Limb (tissue), 2 donors: ENCODE measurements at regions not wholly inside any gene's neighbourhood (a gene's known extent, or its start where the extent isn't known, plus 50 kb on each side); places are given as distances from the start of the nearest gene placed in this dataset.
"Not testable (repeated sequence)": the region's sequence is repeated elsewhere in the genome, so short reads cannot be mapped to it uniquely, and the experiment has no call there.

ENCODE experiments used
- DNase-seq, 2 donors: peaks; one replicate each; pipeline ENCODE4 v3.0.0-alpha.2; 2016; ENCODE audit errors: extremely low spot score in 2 of 2

DNA sequence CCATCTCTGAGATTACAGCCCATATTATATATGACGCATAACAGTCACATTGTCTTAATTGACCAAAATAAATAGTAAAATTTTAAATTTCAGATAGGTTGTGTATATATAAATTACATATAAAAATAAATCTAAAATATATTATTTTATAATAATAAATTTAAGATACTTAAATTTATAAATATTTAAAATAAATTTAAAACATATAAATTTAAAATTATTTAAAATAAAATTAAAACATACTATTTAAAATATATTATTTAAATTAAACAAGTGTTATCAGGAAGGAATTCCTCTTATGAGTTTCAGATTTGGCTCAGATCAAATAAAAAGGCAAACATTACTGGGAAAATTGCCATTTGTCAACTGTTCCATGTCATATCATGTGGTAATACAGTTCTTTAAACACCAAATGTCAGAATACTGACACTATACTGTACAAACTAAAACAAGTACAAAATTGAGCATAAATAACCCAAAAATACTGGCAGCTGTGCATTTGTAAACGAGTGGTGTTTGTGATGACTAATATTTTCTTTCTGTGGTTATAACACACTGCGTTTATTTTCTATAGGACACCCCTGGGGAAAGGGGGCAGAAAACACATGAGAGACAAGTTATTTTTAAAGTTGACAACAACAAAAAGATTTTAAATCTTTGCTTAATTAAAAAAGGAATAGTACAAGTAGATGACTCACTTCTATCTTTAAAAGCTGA, 71.3 kb upstream of the DGKB start:
- no peak for DNase-seq

DNA sequence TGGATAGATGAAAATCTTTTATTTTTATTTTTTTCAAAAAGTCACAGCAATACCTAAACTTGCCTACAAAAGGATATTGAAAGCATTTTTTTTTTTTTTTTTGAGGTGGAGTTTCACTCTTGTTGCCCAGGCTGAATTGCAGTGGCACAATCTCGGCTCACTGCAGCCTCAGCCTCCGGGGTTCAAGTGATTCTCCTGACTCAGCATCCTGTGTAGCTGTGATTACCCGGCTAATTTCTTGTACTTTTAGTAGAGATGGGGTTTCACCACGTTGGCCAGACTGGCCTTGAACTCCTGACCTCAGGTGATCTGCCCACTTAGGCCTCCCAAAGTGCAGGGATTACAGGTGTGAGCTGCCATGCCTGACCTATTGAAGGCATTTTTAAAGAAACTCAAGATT, 69.1 kb upstream of the DGKB start:
- not testable (repeated sequence) for DNase-seq

DNA sequence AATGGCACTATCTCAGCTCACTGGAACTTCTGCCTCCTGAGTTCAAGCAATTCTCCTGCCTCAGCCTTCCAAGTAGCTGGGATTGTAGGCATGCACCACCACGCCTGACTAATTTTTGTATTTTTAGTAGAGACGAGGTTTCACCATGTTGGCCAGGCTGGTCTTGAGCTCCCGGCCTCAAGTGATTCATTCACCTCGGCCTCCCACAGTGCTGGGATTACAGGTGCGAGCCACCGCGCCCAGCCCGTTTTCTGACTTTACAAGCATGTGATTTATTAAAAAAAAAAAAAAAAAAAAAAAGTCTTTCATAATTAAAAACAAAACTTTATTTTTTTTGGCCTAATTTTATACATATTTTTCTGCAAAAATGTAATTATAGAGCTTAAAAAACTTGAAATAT, 64.8 kb upstream of the DGKB start:
- not testable (repeated sequence) for DNase-seq

DNA sequence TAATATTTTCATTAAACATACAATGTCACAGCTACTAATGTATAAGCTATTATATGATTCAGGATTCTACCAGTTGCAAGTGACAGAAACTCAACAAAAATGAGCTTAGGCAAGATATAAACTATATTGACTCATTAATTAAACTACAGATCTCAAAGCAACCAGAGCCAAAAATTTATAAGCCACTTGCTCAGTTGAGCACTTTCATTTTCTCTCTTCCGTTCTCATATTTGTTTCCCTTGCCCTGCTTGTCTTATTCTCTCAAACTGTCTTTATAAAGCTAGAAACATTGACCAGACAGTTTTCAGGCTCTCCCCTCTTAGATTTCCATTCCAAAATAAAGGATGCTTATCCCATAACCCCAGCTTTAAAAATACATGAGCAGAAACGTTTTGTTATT, 60.2 kb upstream of the DGKB start:
- no peak for DNase-seq

DNA sequence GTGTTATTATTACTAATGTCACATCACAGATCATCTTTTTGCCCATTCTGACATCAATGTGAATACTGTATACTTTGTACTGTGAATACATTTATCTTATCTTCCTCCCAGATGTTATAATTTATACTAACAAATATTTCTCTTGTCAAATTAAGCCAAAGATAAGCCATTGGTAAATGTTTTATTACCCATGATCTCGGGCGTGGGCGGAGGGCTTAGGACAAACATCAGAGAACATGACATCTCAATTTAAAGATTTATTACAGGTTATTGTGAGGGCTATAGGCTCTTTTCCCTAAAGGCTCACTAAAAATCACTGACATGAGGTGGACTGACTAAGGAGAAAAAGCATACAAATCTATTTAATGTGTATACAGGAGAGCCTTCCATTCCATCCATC, 58.2 kb upstream of the DGKB start:
- DNase-seq: no peak

DNA sequence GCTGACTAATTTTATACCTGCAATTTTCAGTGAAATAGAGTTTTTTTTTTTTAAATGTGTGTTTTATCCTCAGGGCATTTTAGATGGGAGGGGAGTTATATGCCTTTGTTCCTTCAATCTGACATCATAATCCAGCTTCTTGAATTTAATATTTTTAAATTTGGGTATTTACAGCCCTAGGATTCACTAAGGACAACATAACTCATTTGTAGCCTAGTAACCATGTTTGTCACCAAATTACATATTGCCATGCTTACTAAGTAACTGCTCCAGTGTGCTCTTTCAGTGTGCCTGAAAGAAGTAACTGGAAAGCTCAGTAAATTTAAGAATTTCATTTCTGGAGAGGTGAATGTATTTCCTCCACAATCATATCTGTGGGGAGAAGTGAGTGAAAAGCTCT, 56.8 kb upstream of the DGKB start:
- DNase-seq: no peak

DNA sequence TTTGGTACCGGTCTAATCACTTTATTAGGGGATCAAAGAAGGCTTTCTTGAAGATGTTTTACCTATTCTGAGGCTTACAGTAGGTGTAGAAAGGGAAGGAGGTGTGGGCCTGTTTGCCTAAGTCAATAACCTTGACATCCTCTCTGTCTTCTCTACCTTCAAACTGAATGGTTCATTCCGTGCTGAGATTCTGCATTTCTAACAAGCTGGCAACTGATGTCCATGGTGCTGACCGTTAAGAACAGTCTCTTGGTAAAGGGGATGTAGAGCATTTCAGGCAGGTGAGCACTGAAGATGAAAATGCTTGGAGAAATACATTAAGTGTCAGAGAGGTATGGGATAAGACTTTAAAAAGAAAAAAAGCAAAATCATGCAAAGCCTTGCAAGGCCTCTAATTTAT, 51.5 kb upstream of the DGKB start:
- DNase-seq: no peak
